ENCODE measurements at regions not wholly inside any gene's neighbourhood (a gene's known extent, or its start where the extent isn't known, plus 50 kb on each side); places are given as distances from the start of the nearest gene placed in this dataset.

- TF ChIP-seq CTCF (IDR thresholded peaks at IDR 0.05), result no peak
- TF ChIP-seq RORB (CRISPR knock-in tag; IDR thresholded peaks at IDR 0.05), result no peak
Measured at GRCh38 chr12:16681196-16681595, 75.2 kb upstream of the LMO3 start.
